T1000 (cell line): ENCODE measurements at regions not wholly inside any gene's neighbourhood (a gene's known extent, or its start where the extent isn't known, plus 50 kb on each side); places are given as distances from the start of the nearest gene placed in this dataset.
"Not testable (repeated sequence)": the region's sequence is repeated elsewhere in the genome, so short reads cannot be mapped to it uniquely, and the experiment has no call there.

Experiments
- DNase-seq: peaks from one replicate; lab custom pipeline; 2025; ENCODE audit warnings: mixed read lengths; lab: John Stamatoyannopoulos, UW

GRCh38 chr6:4503700-4504099, 272.5 kb upstream of the CDYL start:
- no peak for DNase-seq

GRCh38 chr6:4496284-4496683, 279.9 kb upstream of the CDYL start:
- DNase-seq = no peak

- DNase-seq = no peak
Measured at GRCh38 chr6:4491501-4492260, 284.5 kb upstream of the CDYL start.

- DNase-seq = no peak
Measured at GRCh38 chr6:4489538-4489937, 286.7 kb upstream of the CDYL start.

- DNase-seq = no peak
Measured at GRCh38 chr6:4488389-4488788, 287.8 kb upstream of the CDYL start.

- DNase-seq = no peak
Measured at GRCh38 chr6:4487538-4487937, 288.7 kb upstream of the CDYL start.

- DNase-seq = no peak
Measured at GRCh38 chr6:4486568-4487315, 289.5 kb upstream of the CDYL start.

- DNase-seq = no peak
Measured at GRCh38 chr6:4485735-4486134, 290.5 kb upstream of the CDYL start.

GRCh38 chr6:4482461-4482860, 293.7 kb upstream of the CDYL start:
- DNase-seq = no peak

GRCh38 chr6:4480788-4481735, 295.1 kb upstream of the CDYL start:
- DNase-seq = no peak

GRCh38 chr6:4478098-4478497, 298.1 kb upstream of the CDYL start:
- no peak for DNase-seq

- DNase-seq = no peak
Measured at GRCh38 chr6:4474810-4475209, 301.4 kb upstream of the CDYL start.

GRCh38 chr6:4472969-4473642, 303.1 kb upstream of the CDYL start:
- DNase-seq = no peak

- no peak for DNase-seq
Measured at GRCh38 chr6:4472222-4472621, 304.0 kb upstream of the CDYL start.

- DNase-seq = not testable (repeated sequence)
Measured at GRCh38 chr6:4471515-4471914, 304.7 kb upstream of the CDYL start.

- DNase-seq = no peak
Measured at GRCh38 chr6:4470698-4471210, 305.4 kb upstream of the CDYL start.

- no peak for DNase-seq
Measured at GRCh38 chr6:4466769-4467480, 309.3 kb upstream of the CDYL start.

GRCh38 chr6:4466261-4466660, 309.9 kb upstream of the CDYL start:
- no peak for DNase-seq

GRCh38 chr6:4464638-4465037, 311.6 kb upstream of the CDYL start:
- no peak for DNase-seq

- no peak for DNase-seq
Measured at GRCh38 chr6:4463236-4463635, 313.0 kb upstream of the CDYL start.
